Hepatic stellate cell (primary cell): ENCODE measurements at regions not wholly inside any gene's neighbourhood (a gene's known extent, or its start where the extent isn't known, plus 50 kb on each side); places are given as distances from the start of the nearest gene placed in this dataset.

Source experiments
- DNase-seq: peaks from one replicate; pipeline ENCODE4 v3.0.0; 2011; ENCODE audit warnings: low spot score

DNA sequence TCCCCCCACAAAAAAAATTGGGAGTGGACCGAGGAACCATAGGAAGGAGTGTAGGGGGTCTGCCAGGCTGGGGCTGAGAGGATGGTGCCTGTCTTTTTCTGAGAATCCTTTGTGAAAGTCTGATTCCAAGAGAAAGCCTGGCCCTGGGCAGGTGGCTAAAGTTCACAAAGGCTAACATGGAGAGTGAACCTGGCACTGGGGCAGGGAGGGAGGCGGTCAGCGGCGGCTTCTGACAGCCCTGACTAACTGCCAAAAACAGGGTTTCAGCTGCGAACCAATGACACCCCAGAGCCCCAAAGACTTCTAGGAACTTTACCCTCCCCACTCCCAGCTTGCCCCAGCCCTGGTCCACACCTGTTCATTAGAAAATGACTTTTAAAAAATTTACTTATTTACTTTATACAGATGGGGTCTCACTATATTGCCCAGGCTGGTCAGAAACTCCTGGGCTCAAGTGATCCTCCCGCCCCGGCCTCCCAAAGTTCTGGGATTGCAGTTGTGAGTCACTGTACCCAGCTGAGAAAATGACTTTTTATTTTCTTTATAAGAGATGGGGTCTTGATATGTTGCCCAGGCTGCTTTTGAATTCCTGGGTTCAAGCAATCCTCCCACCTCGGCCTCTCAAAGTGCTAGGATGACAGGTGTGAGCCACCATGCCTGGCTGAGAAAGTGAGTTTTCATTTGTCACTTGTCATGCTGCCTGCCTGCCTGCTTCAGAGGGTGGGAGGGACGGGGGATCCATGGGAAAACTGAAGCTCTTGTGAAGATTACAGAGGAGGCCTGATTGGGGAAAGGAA, 61.0 kb upstream of the DUSP5 start:
- no peak for DNase-seq

DNA sequence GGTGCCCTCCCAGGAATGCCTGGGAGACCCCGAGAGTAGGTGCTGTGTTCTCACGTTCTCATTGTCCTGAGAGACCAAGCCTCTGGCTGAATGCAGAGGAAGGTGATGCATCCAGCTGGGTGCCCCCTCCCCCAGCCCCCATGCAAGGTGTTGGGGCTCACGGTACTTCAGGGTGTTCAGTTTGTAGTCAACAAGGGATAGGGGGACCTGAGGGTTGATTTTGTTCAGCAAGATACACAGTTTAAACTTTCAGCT, 60.4 kb upstream of the DUSP5 start:
- no peak for DNase-seq

DNA sequence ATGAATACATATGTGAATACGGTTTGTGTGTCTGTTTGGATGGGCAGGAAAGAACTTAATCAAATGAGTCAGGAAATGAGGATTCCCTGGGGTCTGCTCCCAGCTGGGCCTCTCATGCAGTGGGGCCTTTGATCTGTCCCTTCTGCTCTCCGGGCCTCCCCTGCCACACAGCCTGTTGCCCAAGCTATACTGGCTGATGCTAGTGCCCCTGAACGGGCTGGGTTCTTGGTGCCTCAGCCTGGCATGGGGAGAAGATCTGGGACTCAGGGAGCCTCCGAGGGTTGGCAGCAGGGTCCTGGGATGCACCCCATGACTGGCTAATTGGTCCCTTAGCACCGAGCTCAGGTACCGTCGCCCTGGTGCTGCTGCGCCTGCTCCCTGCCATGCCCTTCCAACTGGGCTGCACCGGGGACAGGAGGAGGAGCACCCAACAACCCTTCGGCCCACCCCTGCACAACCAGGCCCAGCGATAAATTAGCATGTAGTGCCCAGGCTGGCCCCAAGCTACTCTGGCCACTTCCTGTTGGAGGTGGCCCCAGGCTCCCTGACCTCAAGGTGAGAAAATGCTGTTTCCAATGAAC, 59.9 kb upstream of the DUSP5 start:
- DNase-seq = no peak

DNA sequence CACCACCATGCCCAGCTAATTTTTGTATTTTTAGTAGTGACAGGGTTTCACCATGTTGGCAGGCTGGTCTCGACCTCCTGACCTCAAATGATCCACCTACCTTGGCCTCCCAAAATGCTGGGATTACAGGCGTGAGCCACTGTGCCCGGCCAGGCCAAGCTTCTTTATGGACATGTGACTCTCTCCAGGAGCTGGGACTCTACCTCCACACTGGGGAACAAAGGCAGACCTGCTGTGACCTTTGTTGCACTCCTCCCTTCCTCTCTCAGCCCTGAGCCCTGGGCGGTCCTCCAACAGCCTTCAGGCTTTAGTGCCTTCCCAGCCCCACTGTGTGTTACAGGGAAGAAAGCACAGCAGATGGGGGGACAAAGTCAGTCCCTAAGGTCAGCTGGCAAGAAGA, 55.0 kb upstream of the DUSP5 start:
- no peak for DNase-seq

DNA sequence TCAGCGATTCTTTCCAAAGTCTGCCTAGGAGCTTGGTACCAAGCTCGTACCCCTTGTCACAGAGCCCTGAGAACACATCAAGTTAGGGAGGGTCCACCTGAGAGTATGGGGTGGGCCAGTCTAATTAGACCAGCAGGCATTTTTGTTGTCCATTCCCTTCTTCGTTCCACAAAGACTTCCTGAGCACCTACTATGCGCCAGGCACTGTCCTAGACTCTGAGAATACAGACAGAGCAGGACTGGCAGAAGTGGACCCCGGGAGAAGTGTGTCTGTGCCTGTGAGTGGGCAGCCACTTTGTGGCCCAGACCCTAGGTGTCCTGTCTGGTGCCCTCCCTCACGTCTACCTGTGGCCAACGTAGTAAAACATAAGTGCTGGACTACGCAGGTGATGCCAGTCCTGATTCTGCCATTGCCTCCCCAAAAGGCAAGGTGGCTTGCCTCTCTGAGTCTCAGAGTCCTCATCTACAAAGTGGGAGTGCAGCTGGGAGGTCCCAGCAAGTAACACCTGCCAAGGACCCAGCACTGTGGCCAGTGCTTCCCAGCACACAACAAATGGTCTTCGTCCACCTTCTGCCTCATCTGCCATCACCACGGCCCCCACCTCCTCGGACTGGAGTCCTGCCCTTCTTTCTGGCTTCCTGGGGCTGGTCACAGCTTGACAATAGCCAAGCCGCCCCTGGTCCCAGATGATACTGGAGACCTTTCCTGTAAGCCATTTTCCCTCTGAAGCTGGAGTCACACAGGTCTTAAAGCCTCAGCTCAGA, 54.3 kb upstream of the DUSP5 start:
- DNase-seq = no peak

DNA sequence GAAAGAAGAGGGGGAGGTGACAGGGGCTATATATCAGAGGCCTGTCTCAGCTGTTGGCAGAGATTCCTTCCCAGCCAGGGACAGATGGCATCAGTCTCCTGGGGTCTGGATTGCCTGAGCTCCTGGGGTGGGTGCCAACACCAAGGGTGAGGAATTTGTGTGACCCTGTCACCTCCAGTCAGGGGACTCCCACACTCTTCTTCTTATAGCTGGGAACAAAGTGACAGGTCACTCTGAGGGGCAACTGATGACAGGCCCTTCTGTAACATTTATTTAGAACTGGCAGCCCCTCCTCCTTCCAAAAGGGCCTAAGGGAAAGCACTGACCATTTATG, 53.7 kb upstream of the DUSP5 start:
- no peak for DNase-seq

DNA sequence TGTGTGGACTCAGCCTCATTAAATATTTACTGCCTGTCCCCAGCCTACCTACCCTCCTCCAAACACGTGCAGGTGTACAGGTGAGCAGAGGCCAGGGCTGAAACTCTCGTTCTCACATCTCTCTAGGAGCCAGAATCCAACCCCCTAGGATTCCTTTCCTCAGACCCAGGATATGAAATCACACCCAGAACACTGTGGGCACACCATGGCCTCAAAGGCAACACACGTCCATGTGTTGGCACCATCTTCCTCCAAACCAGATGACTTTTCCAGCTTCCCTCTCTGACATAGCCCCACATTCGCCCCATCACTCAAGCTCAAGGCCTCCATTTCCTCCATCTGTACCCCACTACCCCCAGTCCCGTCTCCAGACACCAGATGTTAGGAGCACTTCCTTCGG, 51.8 kb upstream of the DUSP5 start:
- no peak for DNase-seq

DNA sequence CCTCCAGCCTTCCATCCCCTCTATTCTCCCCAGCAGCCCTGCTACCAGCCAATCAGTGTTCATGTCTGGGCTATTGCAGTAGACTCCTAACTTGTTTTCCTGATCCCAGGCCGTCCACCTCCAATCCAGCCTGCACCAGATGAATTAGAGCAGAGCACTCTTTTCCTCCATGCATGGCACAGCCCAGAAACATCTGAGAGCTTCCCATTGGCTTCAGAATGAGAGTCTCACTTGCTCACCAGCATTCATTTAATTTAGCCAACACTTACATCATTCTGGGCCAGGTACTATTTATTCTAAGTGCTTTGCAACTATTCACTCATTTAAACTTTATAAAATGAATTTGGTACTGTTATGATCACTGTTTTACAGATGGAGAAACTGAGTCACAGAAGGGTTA, 51.4 kb upstream of the DUSP5 start:
- DNase-seq = no peak

DNA sequence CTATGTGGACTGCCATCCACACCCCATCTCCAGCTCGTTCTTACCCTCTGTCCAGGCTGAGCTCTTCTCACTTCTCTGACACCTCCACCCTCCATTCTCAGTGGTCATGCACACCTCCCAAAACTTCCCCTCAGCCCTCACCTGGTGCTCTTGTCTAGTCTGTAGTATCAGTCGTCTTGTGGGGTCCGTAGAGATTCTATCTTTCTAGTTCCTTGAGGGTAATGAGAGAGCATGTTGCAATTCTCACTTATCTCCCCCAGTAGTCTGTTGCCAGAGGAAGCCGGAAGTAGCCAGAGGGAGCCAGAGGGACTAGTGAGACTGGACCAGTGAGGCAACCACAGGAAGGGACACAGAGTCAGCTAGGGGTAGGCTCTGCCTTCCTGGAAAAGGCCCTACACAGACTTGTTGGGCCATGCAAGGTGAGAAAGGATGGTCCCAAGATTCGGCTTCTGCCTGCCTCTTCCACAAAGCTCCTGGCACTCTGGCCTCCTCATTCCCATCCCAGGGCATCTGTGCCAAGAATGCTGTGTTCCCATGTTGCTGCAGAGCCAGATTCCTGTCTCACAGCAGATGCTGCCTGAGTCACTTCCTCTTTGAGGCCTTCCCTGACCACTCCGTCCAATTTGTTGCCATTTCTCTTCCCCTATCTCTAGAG, 50.6 kb upstream of the DUSP5 start:
- DNase-seq = peak; percentile 87

DNA sequence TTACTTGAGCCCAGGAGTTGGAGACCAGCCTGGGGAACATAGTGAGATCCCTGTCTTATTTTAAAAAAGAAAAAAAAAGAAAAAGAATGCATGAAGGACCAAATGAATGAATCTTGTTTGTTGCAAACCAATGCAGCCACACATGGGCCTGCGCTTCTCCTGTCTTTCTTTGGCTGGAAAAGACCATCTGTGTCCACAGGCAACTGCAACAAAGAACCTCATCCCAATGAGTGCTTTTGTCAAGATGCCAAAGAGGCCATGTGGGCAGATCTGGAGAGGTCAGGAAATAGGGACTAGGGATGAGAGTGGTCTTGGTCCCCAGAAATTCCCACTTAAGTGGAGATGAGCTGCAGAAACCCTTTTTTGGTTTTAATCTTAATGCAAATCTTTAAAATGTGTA, 49.8 kb upstream of the DUSP5 start:
- no peak for DNase-seq
